Endothelial cell of umbilical vein (primary cell): ENCODE measurements at regions not wholly inside any gene's neighbourhood (a gene's known extent, or its start where the extent isn't known, plus 50 kb on each side); places are given as distances from the start of the nearest gene placed in this dataset.
"Not testable (repeated sequence)": the region's sequence is repeated elsewhere in the genome, so short reads cannot be mapped to it uniquely, and the experiment has no call there.

Source experiments
- BruUV-seq: library from RNA; stranded (reverse); fragments of 400-500 nt; replicated peaks from 2 replicates; lab custom pipeline; 2021; lab: Mats Ljungman, UMichigan
- CTCF ChIA-PET: fragments of 300-600, 350-600 bp; sonication (Branson Sonifier 250); formaldehyde crosslinking; loops from one replicate; lab custom pipeline; 2021; ENCODE audit warnings: antibody characterized with exemption, inconsistent platforms; lab: Charles Lee
- POLR2A ChIA-PET: fragments of 300-600, 350-600 bp; sonication (Branson Sonifier 250); formaldehyde crosslinking; loops from one replicate; lab custom pipeline; 2021; ENCODE audit warnings: antibody characterized with exemption, inconsistent platforms; lab: Charles Lee
- DNase-seq: peaks from one replicate; pipeline ENCODE4 v3.0.0-alpha.2; 2011; ENCODE audit warnings: low read depth, low spot score
- FAIRE-seq: peaks from 2 replicates; lab custom pipeline; 2011; peaks lifted over from hg19 to GRCh38; lab: Jason Lieb, UNC
- H2AFZ ChIP-seq: 2 replicates; pipeline ENCODE4 v1.6.0; 2012; ENCODE audit warnings: low read depth, low read length, control low read depth, inconsistent platforms
- H3K27ac ChIP-seq: 2 replicates; pipeline ENCODE4 v1.5.1; 2011; ENCODE audit warnings: low read depth, mild to moderate bottlenecking, control low read depth, low read length, moderate library complexity; ENCODE audit not compliant: insufficient read depth
- H3K27me3 ChIP-seq, 2 experiments: 2 replicates each; pipeline versions ENCODE4 v1.6.0 to v1.6.1; 2011; ENCODE audit warnings: low read length in 2 of 2, mixed read lengths in 1 of 2; ENCODE audit not compliant: control insufficient read depth in 2 of 2, insufficient read depth in 2 of 2
- H3K36me3 ChIP-seq, 2 experiments: 2 replicates in 1 of 2; 3 replicates in 1 of 2; pipeline ENCODE4 v1.5.1; 2011; ENCODE audit warnings: low read length in 2 of 2, mild to moderate bottlenecking in 1 of 2, moderate library complexity in 1 of 2; ENCODE audit not compliant: control insufficient read depth in 2 of 2, insufficient read depth in 2 of 2; ENCODE audit errors: extremely low read depth in 1 of 2
- H3K4me1 ChIP-seq: 3 replicates; pipeline ENCODE4 v1.5.1; 2011; ENCODE audit warnings: mild to moderate bottlenecking, low read length; ENCODE audit not compliant: control insufficient read depth, insufficient read depth; ENCODE audit errors: extremely low read depth
- H3K4me2 ChIP-seq: 2 replicates; pipeline ENCODE4 v1.6.1; 2011; ENCODE audit warnings: low read length, control low read depth, mixed read lengths; ENCODE audit not compliant: insufficient read depth
- H3K4me3 ChIP-seq, 3 experiments: fragments of 200-600 bp in 1 of 3; sonication (generic), shearing (Covaris generic) in 1 of 3; replicated peaks in 1 of 3; 2 replicates each; pipeline ENCODE4 v1.5.1; 2011 to 2016; ENCODE audit warnings: control low read depth in 3 of 3, low read length in 3 of 3, mild to moderate bottlenecking in 2 of 3, inconsistent platforms in 1 of 3, low read depth in 1 of 3, moderate library complexity in 1 of 3; ENCODE audit not compliant: insufficient read depth in 1 of 3
- H3K79me2 ChIP-seq: 2 replicates; pipeline ENCODE4 v1.6.0; 2012; ENCODE audit warnings: low read length, inconsistent platforms; ENCODE audit not compliant: control insufficient read depth, insufficient read depth
- H3K9ac ChIP-seq: replicated peaks from 2 replicates; pipeline ENCODE3; 2011; ENCODE audit warnings: low read length, control low read depth; ENCODE audit not compliant: insufficient read depth; ENCODE audit errors: extremely low read depth
- H3K9me1 ChIP-seq: replicated peaks from 3 replicates; pipeline ENCODE4 v1.6.0; 2011; ENCODE audit warnings: mild to moderate bottlenecking, low read length; ENCODE audit not compliant: control insufficient read depth, insufficient read depth; ENCODE audit errors: extremely low read depth
- H3K9me3 ChIP-seq: replicated peaks from 2 replicates; pipeline ENCODE4 v1.5.1; 2012; ENCODE audit warnings: low read length, inconsistent platforms; ENCODE audit not compliant: control insufficient read depth, insufficient read depth
- H4K20me1 ChIP-seq: replicated peaks from 2 replicates; pipeline ENCODE3; 2011; ENCODE audit warnings: mild to moderate bottlenecking, low read length; ENCODE audit not compliant: control insufficient read depth, insufficient read depth; ENCODE audit errors: extremely low read depth
- dilution Hi-C: fragments of 300-500 bp; cut with MboI; formaldehyde crosslinking; loops from one replicate; pipeline ENCODE4 v1.15.0; 2019; ENCODE audit warnings: low sequenced_read_pairs; ENCODE audit not compliant: extremely low pct_ligation_motif_present
- intact Hi-C: fragments of 100-400 bp; cut with micrococcal nuclease; formaldehyde crosslinking; loops from one replicate; pipeline ENCODE4 v1.10.0; 2022

- dilution Hi-C loops, FAIRE-seq, H3K4me1 ChIP-seq, H3K9ac ChIP-seq, H2AFZ ChIP-seq, POLR2A ChIA-PET, H3K27me3 ChIP-seq, DNase-seq, H3K79me2 ChIP-seq, H3K4me3 ChIP-seq, intact Hi-C loops, H3K36me3 ChIP-seq, H3K27ac ChIP-seq, H3K9me3 ChIP-seq, H3K9me1 ChIP-seq, BruUV-seq, H3K4me2 ChIP-seq, CTCF ChIA-PET, H4K20me1 ChIP-seq: not testable (repeated sequence)
Observed at GRCh38 chr9:41033360-41033759, 95.1 kb downstream of the FOXD4L6 start.

DNA sequence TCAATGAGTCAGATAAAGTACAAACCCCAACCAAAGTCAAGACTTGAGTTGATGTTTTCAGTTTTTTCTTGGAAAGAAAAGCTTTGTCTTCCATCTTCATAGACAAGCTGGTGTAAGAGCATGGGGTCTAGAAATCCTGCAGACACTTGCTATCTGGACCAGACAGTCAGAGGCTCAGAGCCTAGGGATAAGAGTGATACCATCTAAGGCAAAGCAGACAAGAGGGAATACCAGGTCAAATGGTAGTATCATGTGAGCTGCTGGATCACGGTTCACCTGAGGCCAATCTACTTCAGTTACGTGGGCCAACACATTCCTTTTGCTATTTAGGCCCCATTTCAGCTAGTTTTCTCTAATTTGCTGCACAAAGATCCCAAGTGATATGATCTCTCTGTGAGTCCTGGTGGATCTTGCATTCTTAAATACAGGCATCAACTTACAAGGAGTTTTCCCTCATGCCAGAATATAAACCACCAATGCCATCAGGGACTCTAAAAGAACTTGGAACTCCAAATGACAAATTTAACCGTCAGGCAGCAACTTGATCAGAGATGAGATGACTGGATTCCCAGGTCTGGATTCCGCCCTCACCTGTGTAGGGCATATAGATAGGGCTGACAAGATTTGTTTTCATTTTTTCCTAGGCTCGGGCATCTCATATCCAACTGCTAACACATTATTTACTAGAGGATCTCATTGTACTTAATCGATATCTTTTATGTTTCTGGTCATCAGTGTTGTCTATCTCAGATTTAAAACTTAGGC lies 101.4 kb downstream of the FOXD4L6 start:
- H3K27me3 ChIP-seq, H3K4me3 ChIP-seq, DNase-seq, H3K27ac ChIP-seq, H3K9ac ChIP-seq, H3K9me3 ChIP-seq, FAIRE-seq, H3K4me1 ChIP-seq, H4K20me1 ChIP-seq, H3K9me1 ChIP-seq, intact Hi-C loops, BruUV-seq, H3K79me2 ChIP-seq, CTCF ChIA-PET, H3K36me3 ChIP-seq, POLR2A ChIA-PET, H3K4me2 ChIP-seq, H2AFZ ChIP-seq, dilution Hi-C loops: not testable (repeated sequence)

DNA sequence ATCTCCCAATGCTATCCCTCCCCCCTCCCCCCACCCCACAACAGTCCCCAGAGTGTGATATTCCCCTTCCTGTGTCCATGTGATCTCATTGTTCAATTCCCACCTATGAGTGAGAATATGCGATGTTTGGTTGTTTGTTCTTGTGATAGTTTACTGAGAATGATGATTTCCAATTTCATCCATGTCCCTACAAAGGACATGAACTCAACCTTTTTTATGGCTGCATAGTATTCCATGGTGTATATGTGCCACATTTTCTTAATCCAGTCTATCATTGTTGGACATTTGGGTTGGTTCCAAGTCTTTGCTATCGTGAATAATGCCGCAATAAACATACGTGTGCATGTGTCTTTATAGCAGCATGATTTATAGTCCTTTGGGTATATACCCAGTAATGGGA lies 106.1 kb downstream of the FOXD4L6 start:
- POLR2A ChIA-PET, H3K79me2 ChIP-seq, CTCF ChIA-PET, H4K20me1 ChIP-seq, H3K9ac ChIP-seq, H3K4me1 ChIP-seq, FAIRE-seq, BruUV-seq, H3K27ac ChIP-seq, H2AFZ ChIP-seq, H3K9me3 ChIP-seq, dilution Hi-C loops, DNase-seq, H3K4me3 ChIP-seq, H3K4me2 ChIP-seq, intact Hi-C loops, H3K36me3 ChIP-seq, H3K9me1 ChIP-seq, H3K27me3 ChIP-seq: not testable (repeated sequence)

DNA sequence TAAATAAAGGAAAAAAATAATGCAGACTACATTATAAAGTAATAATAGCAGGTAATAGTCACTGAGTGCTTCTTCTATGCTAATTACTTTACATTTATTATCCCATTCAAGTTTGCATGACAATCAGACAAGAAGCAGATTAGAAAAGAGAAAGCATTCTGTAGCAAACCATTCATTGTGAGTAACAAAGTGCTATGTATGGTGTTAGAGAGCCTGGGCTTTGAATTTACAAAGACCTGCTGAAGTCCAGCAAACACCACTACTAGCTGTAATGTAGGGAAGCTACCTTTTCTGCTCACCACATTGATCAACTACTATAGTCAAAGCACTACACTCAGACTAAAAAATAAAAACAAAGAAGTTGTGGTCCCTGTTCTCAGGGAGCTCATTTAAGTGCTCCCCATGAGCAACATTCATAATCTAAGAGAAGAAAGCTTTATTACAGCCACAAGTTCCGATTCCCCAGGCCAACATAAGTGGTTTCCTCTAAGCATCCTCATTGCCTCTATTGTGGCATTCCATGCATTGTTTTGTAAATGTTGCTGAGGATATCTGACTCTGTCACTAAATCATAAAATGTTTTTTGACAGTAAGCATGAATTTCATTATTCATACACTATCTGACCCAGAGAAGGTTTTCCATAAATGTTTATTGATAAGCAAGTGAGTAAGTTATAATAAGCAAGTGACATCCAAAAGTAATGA lies 108.5 kb downstream of the FOXD4L6 start:
- H3K4me2 ChIP-seq, dilution Hi-C loops, H3K27ac ChIP-seq, H3K4me1 ChIP-seq, FAIRE-seq, H3K9ac ChIP-seq, H3K27me3 ChIP-seq, DNase-seq, H3K9me3 ChIP-seq, intact Hi-C loops, CTCF ChIA-PET, BruUV-seq, POLR2A ChIA-PET, H3K9me1 ChIP-seq, H2AFZ ChIP-seq, H3K4me3 ChIP-seq, H3K36me3 ChIP-seq, H3K79me2 ChIP-seq, H4K20me1 ChIP-seq: not testable (repeated sequence)
